T-cell (primary cell): ENCODE measurements at regions not wholly inside any gene's neighbourhood (a gene's known extent, or its start where the extent isn't known, plus 50 kb on each side); places are given as distances from the start of the nearest gene placed in this dataset.

Source experiments
- ATAC-seq, 4 experiments: fragments of 200-7000 bp in 3 of 4; fragments of 150-1000 bp in 1 of 4; cut with Tn5 transposase; replicated peaks in 1 of 4; 1 replicate in 3 of 4; 2 replicates in 1 of 4; pipeline ENCODE4 v1.10.0; 2021; ENCODE audit warnings: moderate library complexity in 3 of 4, mild to moderate bottlenecking in 2 of 4, moderate number of reproducible peaks in 1 of 4
- CTCF ChIA-PET, 2 donors: fragments of 300-600 bp; sonication (Branson Sonifier 250); formaldehyde crosslinking; loops; one replicate each; lab custom pipeline; 2022; ENCODE audit warnings: antibody characterized with exemption in 2 of 2; lab: Charles Lee
- POLR2A ChIA-PET, 2 donors: fragments of 300-600 bp; sonication (Branson Sonifier 250); formaldehyde crosslinking; loops; one replicate each; lab custom pipeline; 2022; ENCODE audit warnings: antibody characterized with exemption in 2 of 2; lab: Charles Lee
- DNase-seq, 35 experiments: peaks; one replicate each; pipeline versions ENCODE4 v3.0.0 to v3.0.0-alpha.2; 2013 to 2023
- H3K27ac ChIP-seq: one replicate; pipeline ENCODE4 v1.5.1; 2013; ENCODE audit warnings: low read length
- H3K27me3 ChIP-seq, 2 experiments: replicated peaks in 1 of 2; 1 replicate in 1 of 2; 2 replicates in 1 of 2; pipeline versions ENCODE4 v1.6.1 to v1.7.0; 2013; ENCODE audit warnings: low read length in 1 of 2, mixed read lengths in 1 of 2; ENCODE audit not compliant: control insufficient read depth in 2 of 2, insufficient read depth in 2 of 2; ENCODE audit errors: extremely low read depth in 1 of 2
- H3K36me3 ChIP-seq, 2 donors: 1 replicate in 1 of 2; 2 replicates in 1 of 2; pipeline versions ENCODE4 v1.6.1 to v1.7.0; 2013; ENCODE audit warnings: low read length in 1 of 2; ENCODE audit not compliant: control insufficient read depth in 2 of 2, insufficient read depth in 1 of 2; ENCODE audit errors: extremely low read depth in 1 of 2
- H3K4me1 ChIP-seq, 2 experiments: 1 replicate in 1 of 2; 2 replicates in 1 of 2; pipeline versions ENCODE4 v1.6.1 to v1.7.0; 2013; ENCODE audit warnings: low read length in 2 of 2, mixed read lengths in 1 of 2; ENCODE audit not compliant: insufficient read depth in 2 of 2, control insufficient read depth in 1 of 2; ENCODE audit errors: extremely low read depth in 1 of 2
- H3K4me3 ChIP-seq, 2 donors: 1 replicate in 1 of 2; 2 replicates in 1 of 2; pipeline versions ENCODE4 v1.5.1 to v1.7.0; 2013; ENCODE audit warnings: mild to moderate bottlenecking in 2 of 2, low read length in 1 of 2, moderate library complexity in 1 of 2; ENCODE audit not compliant: control insufficient read depth in 1 of 2; ENCODE audit errors: extremely low read depth in 1 of 2
- H3K9me3 ChIP-seq: 2 replicates; pipeline ENCODE4 v1.7.0; 2013
- H3K27ac Mint-ChIP-seq, 2 donors: one replicate each; pipeline ENCODE4 v1.8.0; 2020 to 2021; ENCODE audit warnings: mild to moderate bottlenecking in 2 of 2, mixed read lengths in 2 of 2
- H3K27me3 Mint-ChIP-seq, 2 donors: one replicate each; pipeline ENCODE4 v1.8.0; 2021 to 2022; ENCODE audit warnings: mixed read lengths in 2 of 2
- H3K36me3 Mint-ChIP-seq: one replicate; pipeline ENCODE4 v1.8.0; 2021; ENCODE audit warnings: mixed read lengths
- H3K4me1 Mint-ChIP-seq, 3 donors: one replicate each; pipeline ENCODE4 v1.8.0; 2020 to 2022; ENCODE audit warnings: mixed read lengths in 3 of 3, mild to moderate bottlenecking in 1 of 3
- H3K4me3 Mint-ChIP-seq, 3 donors: one replicate each; pipeline ENCODE4 v1.8.0; 2020 to 2022; ENCODE audit warnings: mild to moderate bottlenecking in 3 of 3, mixed read lengths in 3 of 3, moderate library complexity in 3 of 3
- H3K9me3 Mint-ChIP-seq, 3 donors: one replicate each; pipeline ENCODE4 v1.8.0; 2020 to 2022; ENCODE audit warnings: mixed read lengths in 3 of 3
- WGBS: methylation state at CpG from one replicate; pipeline ENCODE4 v1.1.5; 2013; ENCODE audit warnings: missing lambda C conversion rate; ENCODE audit not compliant: insufficient coverage; 5-methylcytosine and 5-hydroxymethylcytosine counted together

DNA sequence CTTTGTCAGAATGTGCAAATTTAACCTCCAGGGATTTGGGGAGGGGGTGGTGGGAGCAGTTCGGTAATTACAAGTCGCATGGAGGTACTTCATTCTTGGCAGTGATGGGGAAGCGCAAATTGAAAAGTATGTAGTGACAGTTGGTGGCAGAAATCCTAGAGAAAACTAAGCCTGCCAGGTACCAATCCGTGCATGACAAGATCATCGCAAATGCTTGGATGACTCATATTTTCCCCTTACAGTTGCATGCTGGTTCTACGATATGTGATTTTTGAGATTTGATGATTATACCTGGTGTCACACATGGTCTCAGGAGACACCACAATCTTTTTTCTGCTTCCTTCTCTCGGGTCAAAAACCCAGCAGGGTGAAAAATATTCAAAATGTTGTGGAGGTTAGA is 479.7 kb upstream of the ID2 start:
- peaks cover 0 to 4% (median 0%) of the 10 kb centered on the region in 3 donors for H3K4me1 Mint-ChIP-seq
- H3K27ac Mint-ChIP-seq: no peak overlapping the region
- H3K4me3 ChIP-seq: no peak overlapping the region
- H3K36me3 ChIP-seq: no peaks in the 10 kb centered on the region
- H3K4me1 ChIP-seq: no peaks in the 10 kb centered on the region
- H3K9me3 ChIP-seq: no peaks in the 10 kb centered on the region
- no peaks in the 10 kb centered on the region for H3K27me3 ChIP-seq
- peaks cover 3 to 7% (median 6%) of the 10 kb centered on the region in 3 donors for H3K9me3 Mint-ChIP-seq
- POLR2A ChIA-PET: no interaction called here
- H3K27me3 Mint-ChIP-seq: peaks cover 2 to 4% of the 10 kb centered on the region in 2 donors
- CTCF ChIA-PET: no interaction called here
- H3K27ac ChIP-seq: no peak overlapping the region
- H3K4me3 Mint-ChIP-seq: no peak overlapping the region
- WGBS: 94% methylated on average over 3 of the region's 7 CpGs
- no peaks in the 10 kb centered on the region for H3K36me3 Mint-ChIP-seq
- no peak for DNase-seq
- no peak for ATAC-seq

DNA sequence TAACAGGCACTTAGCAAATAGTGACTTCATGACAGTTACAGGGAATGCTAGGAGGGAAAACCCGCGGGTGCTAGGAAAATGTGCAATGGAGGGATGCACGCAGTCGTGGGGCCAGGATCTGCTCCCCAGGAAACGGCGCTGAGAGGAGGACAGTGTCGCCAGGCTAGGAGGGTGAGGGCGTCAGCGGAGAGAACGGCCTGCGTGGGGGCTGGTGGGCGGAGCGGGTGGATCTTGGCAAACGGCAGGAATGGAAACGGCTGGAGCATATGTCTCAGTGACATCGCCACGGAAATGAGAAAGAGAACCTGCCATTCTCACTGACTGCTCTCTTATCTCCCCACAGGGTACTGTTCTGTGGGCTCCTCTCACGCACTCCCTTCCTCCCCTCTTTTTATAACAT is 478.5 kb upstream of the ID2 start:
- ChIA-PET POLR2A (no interaction called here), CTCF (no interaction called here)
- Mint-ChIP-seq H3K27ac (no peak overlapping the region), H3K4me1 (peaks cover 0 to 4% (median 0%) of the 10 kb centered on the region in 3 donors), H3K4me3 (no peak overlapping the region), H3K9me3 (peaks cover 3 to 19% (median 10%) of the 10 kb centered on the region in 3 donors), H3K36me3 (no peaks in the 10 kb centered on the region), H3K27me3 (peaks cover 2 to 4% of the 10 kb centered on the region in 2 donors)
- no peak overlapping the region for H3K4me3 ChIP-seq
- H3K27me3 ChIP-seq: no peaks in the 10 kb centered on the region
- WGBS: 97% methylated on average over 12 of the region's 18 CpGs
- ATAC-seq (no peak), DNase-seq (no peak)
- no peaks in the 10 kb centered on the region for H3K36me3 ChIP-seq
- H3K27ac ChIP-seq: no peak overlapping the region
- H3K4me1 ChIP-seq: no peaks in the 10 kb centered on the region
- no peaks in the 10 kb centered on the region for H3K9me3 ChIP-seq

DNA sequence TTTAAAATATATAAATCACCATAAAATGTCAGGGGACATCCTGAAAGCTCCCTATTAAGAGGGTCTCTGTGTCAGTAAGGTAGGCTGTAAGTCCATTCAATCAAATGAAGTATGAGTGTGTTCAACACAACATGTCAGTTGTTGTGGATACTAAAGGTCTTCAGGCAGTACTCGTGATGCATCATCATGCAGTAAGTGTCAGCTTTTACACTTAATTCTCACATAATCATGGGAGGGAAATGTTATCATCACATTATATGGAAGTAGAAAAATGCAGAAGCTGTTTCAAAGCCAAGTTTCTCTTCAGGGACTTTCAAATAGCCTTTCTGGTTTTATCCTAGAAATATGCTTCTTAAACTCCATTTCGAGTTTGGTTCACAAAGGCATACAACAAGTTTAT is 477.1 kb upstream of the ID2 start:
- DNase-seq (no peak), ATAC-seq (no peak)
- H3K4me1 Mint-ChIP-seq: peaks cover 0 to 4% (median 0%) of the 10 kb centered on the region in 3 donors
- no CpG with 5 or more reads among the region's 2 CpGs for whole genome bisulfite sequencing
- peaks cover 2 to 4% of the 10 kb centered on the region in 2 donors for H3K27me3 Mint-ChIP-seq
- Histone ChIP-seq H3K36me3 (no peaks in the 10 kb centered on the region), H3K9me3 (no peaks in the 10 kb centered on the region), H3K4me3 (no peak overlapping the region), H3K4me1 (no peaks in the 10 kb centered on the region), H3K27ac (no peak overlapping the region), H3K27me3 (no peaks in the 10 kb centered on the region)
- no peak overlapping the region for H3K4me3 Mint-ChIP-seq
- POLR2A ChIA-PET: no interaction called here
- peaks cover 4% of the 10 kb centered on the region for H3K36me3 Mint-ChIP-seq
- no peak overlapping the region for H3K27ac Mint-ChIP-seq
- CTCF ChIA-PET: interaction anchor here in 1 of 2 donors (0.7 kb wide), 1 partner anchor 432 kb away, joined by 3 read pairs; no protein-coding TSS in a partner anchor
- peaks cover 2 to 23% (median 13%) of the 10 kb centered on the region in 3 donors for H3K9me3 Mint-ChIP-seq

DNA sequence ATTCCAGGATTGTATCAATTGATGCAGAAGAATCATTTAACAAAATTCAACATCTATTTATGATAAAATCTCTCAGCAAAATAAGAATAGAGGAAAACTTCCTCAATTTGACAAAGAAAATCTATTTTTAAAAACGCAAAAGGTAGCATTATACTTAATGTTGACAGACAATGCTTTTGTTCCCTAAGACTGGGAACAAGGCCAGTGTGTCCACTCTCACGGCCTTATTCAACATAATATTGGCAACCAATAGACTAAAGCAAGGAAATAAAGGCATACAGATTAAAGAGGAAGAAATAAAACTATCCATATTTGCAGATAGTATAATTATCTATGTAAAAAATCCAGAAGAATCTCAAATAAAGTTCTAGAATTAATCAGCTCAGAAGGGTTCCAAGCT is 472.4 kb upstream of the ID2 start:
- H3K27ac ChIP-seq: no peak overlapping the region
- POLR2A ChIA-PET: no interaction called here
- no peaks in the 10 kb centered on the region for H3K4me1 ChIP-seq
- H3K36me3 ChIP-seq: no peaks in the 10 kb centered on the region
- peaks cover 0 to 23% (median 16%) of the 10 kb centered on the region in 3 donors for H3K9me3 Mint-ChIP-seq
- no peak for DNase-seq
- no peaks in the 10 kb centered on the region for H3K9me3 ChIP-seq
- CTCF ChIA-PET: no interaction called here
- H3K4me1 Mint-ChIP-seq: no peaks in the 10 kb centered on the region
- H3K4me3 ChIP-seq: no peak overlapping the region
- H3K36me3 Mint-ChIP-seq: peaks cover 4% of the 10 kb centered on the region
- no peak overlapping the region for H3K27ac Mint-ChIP-seq
- no peak overlapping the region for H3K4me3 Mint-ChIP-seq
- H3K27me3 ChIP-seq: no peaks in the 10 kb centered on the region
- ATAC-seq: no peak
- WGBS: no CpG with 5 or more reads among the region's 2 CpGs
- no peaks in the 10 kb centered on the region for H3K27me3 Mint-ChIP-seq

DNA sequence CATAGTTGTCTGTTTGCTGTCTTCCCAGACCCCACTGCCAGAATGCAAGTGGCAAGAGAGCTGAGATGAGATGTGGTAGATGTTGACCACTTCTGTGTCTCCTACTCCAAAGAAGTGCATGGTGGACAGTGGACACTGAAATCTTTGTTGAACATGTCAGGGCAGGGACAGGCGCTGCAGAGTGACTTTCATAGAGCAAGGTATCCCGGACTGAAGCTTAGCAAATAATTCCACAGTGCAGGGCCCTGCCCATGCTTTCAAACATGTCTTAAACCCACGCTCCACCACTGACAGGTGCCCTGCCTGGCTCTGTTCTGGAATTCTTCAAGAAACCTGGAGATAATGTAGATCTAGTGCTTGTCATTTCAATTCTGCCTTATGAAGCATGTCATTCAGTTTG is 470.5 kb upstream of the ID2 start:
- no peaks in the 10 kb centered on the region for H3K4me1 ChIP-seq
- H3K27ac ChIP-seq: no peak overlapping the region
- H3K4me3 ChIP-seq: no peak overlapping the region
- no peaks in the 10 kb centered on the region for H3K27me3 ChIP-seq
- H3K9me3 Mint-ChIP-seq: peaks cover 0 to 23% (median 13%) of the 10 kb centered on the region in 3 donors
- peaks cover 4% of the 10 kb centered on the region for H3K36me3 Mint-ChIP-seq
- no peak overlapping the region for H3K27ac Mint-ChIP-seq
- CTCF ChIA-PET: no interaction called here
- 100% methylated on average over 2 of the region's 3 CpGs for WGBS
- no peak overlapping the region for H3K4me3 Mint-ChIP-seq
- H3K9me3 ChIP-seq: no peaks in the 10 kb centered on the region
- no peak for ATAC-seq
- no peak for DNase-seq
- H3K36me3 ChIP-seq: no peaks in the 10 kb centered on the region
- POLR2A ChIA-PET: no interaction called here
- H3K27me3 Mint-ChIP-seq: no peaks in the 10 kb centered on the region
- no peaks in the 10 kb centered on the region for H3K4me1 Mint-ChIP-seq

DNA sequence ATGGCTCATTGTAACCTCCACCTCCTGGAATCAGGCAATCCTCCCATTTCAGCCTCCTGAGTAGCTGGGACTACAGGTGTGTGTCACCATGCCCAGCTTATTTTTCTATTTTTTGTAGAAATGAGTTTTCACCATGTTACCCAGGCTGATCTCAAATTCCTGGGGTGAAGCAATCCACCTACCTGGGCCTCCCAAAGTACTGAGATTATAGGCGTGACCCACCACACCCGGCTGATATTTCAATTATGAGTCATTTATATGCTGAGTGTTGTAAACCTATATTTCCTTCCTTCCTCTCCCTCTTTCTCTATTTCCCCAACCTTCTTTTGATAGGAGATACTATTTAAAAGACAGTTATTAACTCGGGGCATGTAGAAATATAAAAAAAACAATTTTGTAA is 469.6 kb upstream of the ID2 start:
- H3K9me3 ChIP-seq: no peaks in the 10 kb centered on the region
- no CpG with 5 or more reads among the region's 3 CpGs for WGBS
- no peak overlapping the region for H3K4me3 Mint-ChIP-seq
- ATAC-seq (no peak), DNase-seq (no peak)
- no peak overlapping the region for H3K27ac Mint-ChIP-seq
- peaks cover 4% of the 10 kb centered on the region for H3K36me3 Mint-ChIP-seq
- H3K4me1 ChIP-seq: no peaks in the 10 kb centered on the region
- ChIA-PET POLR2A (interaction anchor here in 1 of 2 donors (0.7 kb wide), 1 partner anchor 770 kb away, joined by 10 read pairs; no protein-coding TSS in a partner anchor), CTCF (no interaction called here)
- H3K9me3 Mint-ChIP-seq: peaks cover 0 to 15% (median 10%) of the 10 kb centered on the region in 3 donors
- H3K4me3 ChIP-seq: no peak overlapping the region
- H3K4me1 Mint-ChIP-seq: no peaks in the 10 kb centered on the region
- H3K27ac ChIP-seq: no peak overlapping the region
- no peaks in the 10 kb centered on the region for H3K27me3 ChIP-seq
- H3K27me3 Mint-ChIP-seq: no peaks in the 10 kb centered on the region
- no peaks in the 10 kb centered on the region for H3K36me3 ChIP-seq
